HEK293T (cell line): ENCODE measurements at regions not wholly inside any gene's neighbourhood (a gene's known extent, or its start where the extent isn't known, plus 50 kb on each side); places are given as distances from the start of the nearest gene placed in this dataset.
"Not testable (repeated sequence)": the region's sequence is repeated elsewhere in the genome, so short reads cannot be mapped to it uniquely, and the experiment has no call there.

Experiments used
- CTCF ChIA-PET: fragments of 350-600 bp; formaldehyde crosslinking; extraction: SDS; loops from one replicate; lab custom pipeline; 2021; ENCODE audit warnings: antibody characterized with exemption, inconsistent platforms; lab: Yijun Ruan, JAX
- POLR2A ChIA-PET: fragments of 350-600 bp; formaldehyde crosslinking; extraction: SDS; loops from one replicate; lab custom pipeline; 2020; ENCODE audit warnings: antibody characterized with exemption, inconsistent platforms; lab: Yijun Ruan, JAX
- DNase-seq: peaks from one replicate; pipeline ENCODE4 v3.0.0; 2012; ENCODE audit warnings: mixed read lengths; ENCODE audit errors: extremely low spot score
- ARNT ChIP-seq: fragments of 450-650 bp; IDR thresholded peaks from 2 replicates; pipeline ENCODE4 v1.6.1; 2017; ENCODE audit warnings: mild to moderate bottlenecking
- BHLHE40 ChIP-seq: fragments of 450-650 bp; IDR thresholded peaks from 2 replicates; pipeline ENCODE4 v1.6.1; 2016; ENCODE audit warnings: mild to moderate bottlenecking, moderate library complexity, borderline replicate concordance
- CTBP1 ChIP-seq: fragments of 450-650 bp; IDR thresholded peaks from 2 replicates; pipeline ENCODE4 v1.6.1; 2016; ENCODE audit warnings: borderline replicate concordance
- ELF4 ChIP-seq: fragments of 450-650 bp; IDR thresholded peaks from 2 replicates; pipeline ENCODE4 v1.6.1; 2017; ENCODE audit warnings: antibody characterized with exemption
- FOXA1 ChIP-seq: fragments of 450-650 bp; IDR thresholded peaks from 2 replicates; pipeline ENCODE4 v1.6.1; 2016; ENCODE audit warnings: mild to moderate bottlenecking
- FOXK2 ChIP-seq: fragments of 450-650 bp; IDR thresholded peaks from 2 replicates; pipeline ENCODE4 v1.6.1; 2016; ENCODE audit warnings: mild to moderate bottlenecking
- FOXM1 ChIP-seq: fragments of 450-650 bp; IDR thresholded peaks from 2 replicates; pipeline ENCODE4 v1.6.1; 2017; ENCODE audit warnings: mild to moderate bottlenecking, borderline replicate concordance
- HDGF ChIP-seq: fragments of 450-650 bp; IDR thresholded peaks from 2 replicates; pipeline ENCODE4 v1.6.1; 2017; ENCODE audit warnings: antibody characterized with exemption, borderline replicate concordance
- L3MBTL2 ChIP-seq: fragments of 450-650 bp; conservative IDR thresholded peaks from 2 replicates; pipeline ENCODE4 v1.6.1; 2016; ENCODE audit warnings: mild to moderate bottlenecking
- LEF1 ChIP-seq: fragments of 450-650 bp; IDR thresholded peaks from 2 replicates; pipeline ENCODE4 v1.6.1; 2017; ENCODE audit warnings: mild to moderate bottlenecking, borderline replicate concordance
- NFRKB ChIP-seq: fragments of 450-650 bp; IDR thresholded peaks from 2 replicates; pipeline ENCODE4 v1.6.1; 2016; ENCODE audit warnings: mild to moderate bottlenecking, moderate library complexity
- SP1 ChIP-seq: fragments of 450-650 bp; IDR thresholded peaks from 2 replicates; pipeline ENCODE4 v1.6.1; 2017
- SUZ12 ChIP-seq: fragments of 450-650 bp; IDR thresholded peaks from 2 replicates; pipeline ENCODE4 v1.6.1; 2016; ENCODE audit warnings: mild to moderate bottlenecking
- TARDBP ChIP-seq: fragments of 450-650 bp; IDR thresholded peaks from 2 replicates; pipeline ENCODE4 v1.6.1; 2016
- ZNF384 ChIP-seq: fragments of 450-650 bp; IDR thresholded peaks from 2 replicates; pipeline ENCODE4 v1.6.1; 2016
- TF ChIP-seq, protein P1 (sequence below): fragments of 450-650 bp; IDR thresholded peaks from 2 replicates; pipeline ENCODE4 v1.6.1; 2016

GRCh38 chr2:8142461-8142860, 539.4 kb upstream of the ID2 start:
- POLR2A ChIA-PET = no interaction called here
- CTCF ChIA-PET = no interaction called here
- no peak for TF ChIP-seq ZNF384
- no peak for DNase-seq

GRCh38 chr2:8144131-8144631, 537.7 kb upstream of the ID2 start:
- no peak for DNase-seq
- ChIA-PET CTCF (no interaction called here), POLR2A (no interaction called here)
- TF ChIP-seq FOXK2 (no peak), NFRKB (no peak), CTBP1 (no peak), SP1 (no peak), LEF1 (no peak), HDGF (no peak), FOXM1 (no peak), L3MBTL2 (no peak), SUZ12 (no peak), TARDBP (no peak), BHLHE40 (no peak), FOXA1 (no peak)

DNA sequence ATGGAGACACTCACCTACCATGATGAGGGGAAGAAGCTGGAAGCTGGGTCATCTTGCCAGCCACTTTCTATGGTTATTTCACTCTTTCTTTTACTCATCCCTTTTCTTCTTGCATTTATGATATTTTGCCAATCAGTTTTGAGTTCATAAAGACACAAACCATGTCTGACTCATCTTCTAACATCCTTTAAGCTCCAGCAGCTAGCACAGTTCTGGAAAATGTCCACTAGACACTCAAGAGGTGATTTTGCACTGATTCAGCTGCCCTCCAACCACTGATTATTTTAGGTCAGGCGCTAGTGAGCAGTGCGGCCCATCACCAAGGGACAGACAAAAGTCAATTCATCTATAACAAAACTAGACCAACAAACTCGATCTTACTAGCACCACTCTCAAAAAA, 537.1 kb upstream of the ID2 start:
- DNase-seq = no peak
- ChIA-PET POLR2A (no interaction called here), CTCF (no interaction called here)
- TF ChIP-seq L3MBTL2 = no peak
- TF ChIP-seq LEF1 = no peak
- no peak for TF ChIP-seq NFRKB
- TF ChIP-seq, protein P1, sequence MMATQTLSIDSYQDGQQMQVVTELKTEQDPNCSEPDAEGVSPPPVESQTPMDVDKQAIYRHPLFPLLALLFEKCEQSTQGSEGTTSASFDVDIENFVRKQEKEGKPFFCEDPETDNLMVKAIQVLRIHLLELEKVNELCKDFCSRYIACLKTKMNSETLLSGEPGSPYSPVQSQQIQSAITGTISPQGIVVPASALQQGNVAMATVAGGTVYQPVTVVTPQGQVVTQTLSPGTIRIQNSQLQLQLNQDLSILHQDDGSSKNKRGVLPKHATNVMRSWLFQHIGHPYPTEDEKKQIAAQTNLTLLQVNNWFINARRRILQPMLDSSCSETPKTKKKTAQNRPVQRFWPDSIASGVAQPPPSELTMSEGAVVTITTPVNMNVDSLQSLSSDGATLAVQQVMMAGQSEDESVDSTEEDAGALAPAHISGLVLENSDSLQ = no peak
- no peak for TF ChIP-seq BHLHE40
- no peak for TF ChIP-seq FOXA1
- no peak for TF ChIP-seq ELF4

- CTCF ChIA-PET, DNase-seq, POLR2A ChIA-PET: not testable (repeated sequence)
These were observed 536.5 kb upstream of the ID2 start for GRCh38 chr2:8145375-8145774.

DNA sequence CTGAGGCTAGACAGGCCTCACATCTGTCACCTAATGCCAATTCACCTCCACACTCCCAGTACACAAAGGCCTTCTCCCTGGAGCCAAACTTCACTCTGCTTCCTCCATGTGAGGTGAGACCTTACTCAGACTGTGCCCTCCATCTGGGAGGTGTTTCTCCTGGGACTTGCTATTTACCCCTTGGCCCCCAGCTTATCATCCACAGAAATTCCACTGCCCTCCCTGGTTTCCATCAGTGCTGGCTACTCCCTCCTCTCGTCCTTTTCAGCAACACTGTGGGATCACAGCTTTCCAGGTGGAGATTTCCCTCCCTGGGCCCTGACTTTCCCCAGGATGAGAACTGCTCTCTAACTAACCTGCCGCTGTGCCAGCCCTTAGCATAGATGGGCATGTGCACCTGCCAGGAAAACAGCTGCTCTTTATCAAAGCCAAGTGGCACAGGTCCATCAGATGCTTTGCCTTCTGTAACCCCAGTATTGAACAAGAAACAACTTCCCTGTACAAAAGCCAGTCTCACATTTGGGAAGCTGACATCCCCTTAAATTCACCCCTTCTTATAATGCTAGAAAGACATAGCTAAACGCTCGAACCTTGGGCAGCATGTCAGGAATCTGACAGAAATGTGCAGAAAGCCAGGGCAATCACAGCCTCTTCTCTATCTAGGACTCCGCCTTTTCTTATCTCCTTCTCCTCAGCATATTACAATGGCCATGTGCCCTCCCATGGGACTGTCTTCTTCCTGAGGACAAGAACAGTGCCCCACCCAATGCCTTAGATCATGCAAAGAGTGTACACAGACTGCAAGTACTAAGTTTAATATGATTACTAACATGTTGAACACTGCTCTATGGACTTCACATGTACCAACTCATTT, 535.5 kb upstream of the ID2 start:
- ChIA-PET CTCF (no interaction called here), POLR2A (no interaction called here)
- DNase-seq = no peak
- TF ChIP-seq BHLHE40 = no peak
- TF ChIP-seq, protein P1 = no peak
- no peak for TF ChIP-seq ZNF384
- TF ChIP-seq SUZ12 = no peak
- TF ChIP-seq CTBP1 = no peak
- TF ChIP-seq HDGF = no peak
- TF ChIP-seq FOXM1 = no peak
- no peak for TF ChIP-seq TARDBP
- TF ChIP-seq ARNT = no peak
- TF ChIP-seq NFRKB = no peak
- no peak for TF ChIP-seq L3MBTL2
- TF ChIP-seq LEF1 = no peak
- no peak for TF ChIP-seq ELF4
- TF ChIP-seq SP1 = no peak
- no peak for TF ChIP-seq FOXK2

- POLR2A ChIA-PET = no interaction called here
- DNase-seq = no peak
- TF ChIP-seq SUZ12 = no peak
- TF ChIP-seq SP1 = no peak
- no peak for TF ChIP-seq ELF4
- TF ChIP-seq FOXK2 = no peak
- no peak for TF ChIP-seq TARDBP
- TF ChIP-seq ARNT = no peak
- no peak for TF ChIP-seq CTBP1
- TF ChIP-seq HDGF = no peak
- TF ChIP-seq BHLHE40 = no peak
- TF ChIP-seq ZNF384 = no peak
- no peak for TF ChIP-seq LEF1
- no peak for TF ChIP-seq NFRKB
- no peak for TF ChIP-seq FOXM1
- TF ChIP-seq, protein P1 = no peak
- TF ChIP-seq L3MBTL2 = no peak
- no peak for TF ChIP-seq FOXA1
- CTCF ChIA-PET = no interaction called here
These were observed 533.4 kb upstream of the ID2 start for GRCh38 chr2:8148260-8149006.
